ENCODE measurements at regions not wholly inside any gene's neighbourhood (a gene's known extent, or its start where the extent isn't known, plus 50 kb on each side); places are given as distances from the start of the nearest gene placed in this dataset.
"Not testable (repeated sequence)": the region's sequence is repeated elsewhere in the genome, so short reads cannot be mapped to it uniquely, and the experiment has no call there.

- no peak for DNase-seq
Measured at GRCh38 chrX:39050427-39050826, 249.2 kb downstream of the MID1IP1 start.

GRCh38 chrX:39052751-39053150 is 251.5 kb downstream of the MID1IP1 start:
- no peak for DNase-seq

GRCh38 chrX:39058724-39059123 is 257.5 kb downstream of the MID1IP1 start:
- no peak for DNase-seq

GRCh38 chrX:39059866-39060265 is 258.6 kb downstream of the MID1IP1 start:
- no peak for DNase-seq

- DNase-seq: no peak
Measured at GRCh38 chrX:39063037-39063436, 261.8 kb downstream of the MID1IP1 start.

GRCh38 chrX:39063702-39064101 is 262.4 kb downstream of the MID1IP1 start:
- no peak for DNase-seq

- peak in 1 of 2 donors; percentile 10 for DNase-seq
Measured at GRCh38 chrX:39065051-39065871, 264.0 kb downstream of the MID1IP1 start.

GRCh38 chrX:39067866-39068265 is 266.6 kb downstream of the MID1IP1 start:
- no peak for DNase-seq

- DNase-seq: not testable (repeated sequence)
Measured at GRCh38 chrX:39068634-39069033, 267.4 kb downstream of the MID1IP1 start.

GRCh38 chrX:39070009-39070408 is 268.8 kb downstream of the MID1IP1 start:
- no peak for DNase-seq

- no peak for DNase-seq
Measured at GRCh38 chrX:39073131-39073530, 271.9 kb downstream of the MID1IP1 start.

- DNase-seq: no peak
Measured at GRCh38 chrX:39096599-39096998, 295.3 kb downstream of the MID1IP1 start.

GRCh38 chrX:39104745-39105144 is 303.5 kb downstream of the MID1IP1 start:
- DNase-seq: no peak

- DNase-seq: no peak
Measured at GRCh38 chrX:39112143-39112542, 310.9 kb downstream of the MID1IP1 start.

GRCh38 chrX:39115166-39115565 is 313.9 kb downstream of the MID1IP1 start:
- no peak for DNase-seq

GRCh38 chrX:39117101-39117500 is 315.8 kb downstream of the MID1IP1 start:
- no peak for DNase-seq

- DNase-seq: no peak
Measured at GRCh38 chrX:39121903-39122302, 320.6 kb downstream of the MID1IP1 start.

GRCh38 chrX:39125834-39126233 is 324.6 kb downstream of the MID1IP1 start:
- no peak for DNase-seq

GRCh38 chrX:39133971-39134370 is 332.7 kb downstream of the MID1IP1 start:
- no peak for DNase-seq

GRCh38 chrX:39137363-39137954 is 336.2 kb downstream of the MID1IP1 start:
- no peak for DNase-seq

- DNase-seq: no peak
Measured at GRCh38 chrX:39140581-39140980, 339.3 kb downstream of the MID1IP1 start.

- DNase-seq: no peak
Measured at GRCh38 chrX:39144323-39144722, 343.1 kb downstream of the MID1IP1 start.

- no peak for DNase-seq
Measured at GRCh38 chrX:39144956-39145355, 343.7 kb downstream of the MID1IP1 start.

- no peak for DNase-seq
Measured at GRCh38 chrX:39145859-39146258, 344.6 kb downstream of the MID1IP1 start.

- DNase-seq: peak; percentile 35 to 54
Measured at GRCh38 chrX:39149761-39150160, 348.5 kb downstream of the MID1IP1 start.

Data from hippocampal formation (tissue), 2 donors.